HepG2 (cell line): ENCODE measurements at regions not wholly inside any gene's neighbourhood (a gene's known extent, or its start where the extent isn't known, plus 50 kb on each side); places are given as distances from the start of the nearest gene placed in this dataset.

Source experiments
- ATAC-seq: fragments of 200-7000 bp; cut with Tn5 transposase; 3 replicates; pipeline ENCODE4 v1.9.1; 2020; ENCODE audit warnings: mild to moderate bottlenecking, moderate library complexity
- BruUV-seq: library from RNA; stranded (reverse); fragments of 400-500 nt; replicated peaks from 2 replicates; lab custom pipeline; 2021; lab: Mats Ljungman, UMichigan
- CTCF ChIA-PET: fragments of 300-600 bp; formaldehyde crosslinking; extraction: SDS; loops from one replicate; lab custom pipeline; 2021; ENCODE audit warnings: low total read pairs, inconsistent platforms, low intra/inter-chr PET ratio; lab: Yijun Ruan, JAX
- POLR2A ChIA-PET: fragments of 350-600 bp; sonication (Branson Sonifier 250); formaldehyde crosslinking; loops from one replicate; lab custom pipeline; 2020; ENCODE audit warnings: antibody characterized with exemption, inconsistent platforms; lab: Yijun Ruan, JAX
- DNase-seq: peaks from one replicate; pipeline ENCODE4 v3.0.0-alpha.2; 2015; ENCODE audit warnings: low spot score
- FAIRE-seq: peaks from 3 replicates; lab custom pipeline; 2011; peaks lifted over from hg19 to GRCh38; lab: Jason Lieb, UNC
- H2AFZ ChIP-seq: one replicate; pipeline ENCODE4 v1.6.1; 2011; ENCODE audit warnings: low read length, inconsistent platforms
- H3K27ac ChIP-seq: fragments of 300-600 bp; 3 replicates; pipeline ENCODE4 v1.8.0; 2011; ENCODE audit warnings: mixed run types, mild to moderate bottlenecking, mixed read lengths, low read length, inconsistent platforms; ENCODE audit not compliant: insufficient read depth; ENCODE audit errors: extremely low read length
- H3K27me3 ChIP-seq, 2 experiments: fragments of 200-600 bp in 1 of 2; 2 replicates in 1 of 2; 3 replicates in 1 of 2; pipeline versions ENCODE4 v1.6.0 to v1.8.0; 2011; ENCODE audit warnings: low read length in 2 of 2, mild to moderate bottlenecking in 2 of 2, moderate library complexity in 2 of 2, inconsistent platforms in 1 of 2; ENCODE audit not compliant: insufficient read depth in 2 of 2, control insufficient read depth in 1 of 2
- H3K36me3 ChIP-seq, 2 experiments: fragments of 200-600 bp in 1 of 2; replicated peaks in 1 of 2; 2 replicates in 1 of 2; 3 replicates in 1 of 2; pipeline versions ENCODE4 v1.5.1 to v1.8.0; 2011; ENCODE audit warnings: low read length in 2 of 2, inconsistent platforms in 1 of 2; ENCODE audit not compliant: insufficient read depth in 2 of 2, control insufficient read depth in 1 of 2
- H3K4me1 ChIP-seq: 2 replicates; pipeline ENCODE4 v1.5.1; 2012; ENCODE audit warnings: low read length, inconsistent platforms; ENCODE audit not compliant: insufficient read depth
- H3K4me2 ChIP-seq: 2 replicates; pipeline ENCODE4 v1.6.0; 2011; ENCODE audit warnings: low read depth, low read length, inconsistent platforms
- H3K4me3 ChIP-seq, 3 experiments: fragments of 200-600 bp in 1 of 3; sonication (generic), shearing (Covaris generic) in 1 of 3; replicated peaks in 1 of 3; 2 replicates each; pipeline ENCODE4 v1.5.1; 2011 to 2016; ENCODE audit warnings: low read length in 3 of 3, inconsistent platforms in 2 of 3, low read depth in 2 of 3, mild to moderate bottlenecking in 2 of 3, control low read depth in 1 of 3, mixed read lengths in 1 of 3; ENCODE audit not compliant: insufficient read depth in 1 of 3
- H3K79me2 ChIP-seq: one replicate; pipeline ENCODE4 v1.6.1; 2011; ENCODE audit warnings: low read length, inconsistent platforms; ENCODE audit not compliant: insufficient read depth
- H3K9ac ChIP-seq: 2 replicates; pipeline ENCODE4 v1.6.0; 2011; ENCODE audit warnings: mild to moderate bottlenecking, low read depth, low read length, inconsistent platforms; ENCODE audit not compliant: insufficient read depth
- H3K9me3 ChIP-seq: 2 replicates; pipeline ENCODE4 v1.5.1; 2012; ENCODE audit warnings: mild to moderate bottlenecking, low read length
- H4K20me1 ChIP-seq: 2 replicates; pipeline ENCODE4 v1.6.0; 2011; ENCODE audit warnings: inconsistent platforms, mild to moderate bottlenecking, low read length, moderate library complexity; ENCODE audit not compliant: insufficient read depth
- IKZF1 ChIP-seq: fragments of 450-650 bp; IDR thresholded peaks from 2 replicates; pipeline ENCODE4 v1.7.1; 2016
- RFXANK ChIP-seq: IDR thresholded peaks from 2 replicates; pipeline ENCODE4 v1.6.1; 2016
- ZNF138 ChIP-seq: sonication (generic); formaldehyde crosslinking; IDR thresholded peaks from 2 replicates; pipeline ENCODE4 v1.5.0; 2020; ENCODE audit warnings: mild to moderate bottlenecking, low read depth, missing genetic modification reagents
- ZNF382 ChIP-seq: sonication (generic); formaldehyde crosslinking; IDR thresholded peaks from 2 replicates; pipeline ENCODE4 v1.5.0; 2020; ENCODE audit warnings: missing genetic modification reagents, mild to moderate bottlenecking, borderline replicate concordance
- WGBS: methylation state at CpG from one replicate; pipeline ENCODE4 v1.1.6; 2017; ENCODE audit warnings: low lambda C conversion rate; 5-methylcytosine and 5-hydroxymethylcytosine counted together
- in situ Hi-C: cut with HindIII; loops from 2 replicates; pipeline ENCODE4 v1.10.0; 2017; ENCODE audit warnings: low pct_unique_long_range_greater_than_20kb; ENCODE audit not compliant: extremely low pct_ligation_motif_present
- intact Hi-C: fragments of 100-400 bp; cut with micrococcal nuclease; formaldehyde crosslinking; loops from one replicate; pipeline ENCODE4 v1.10.0; 2022; ENCODE audit not compliant: unreplicated experiment
- TF ChIP-seq, protein P1 (sequence below): sonication (generic); formaldehyde crosslinking; IDR thresholded peaks from 2 replicates; pipeline ENCODE4 v1.4.0; 2020; ENCODE audit warnings: missing genetic modification reagents
- TF ChIP-seq, protein P2 (sequence below), 2 experiments: fragments of 450-650 bp in 1 of 2; sonication (generic) in 1 of 2; formaldehyde crosslinking; IDR thresholded peaks; 2 replicates each; pipeline versions ENCODE4 v1.5.0 to v1.8.0; 2020 to 2022; ENCODE audit warnings: mild to moderate bottlenecking in 1 of 2, missing genetic modification reagents in 1 of 2

DNA sequence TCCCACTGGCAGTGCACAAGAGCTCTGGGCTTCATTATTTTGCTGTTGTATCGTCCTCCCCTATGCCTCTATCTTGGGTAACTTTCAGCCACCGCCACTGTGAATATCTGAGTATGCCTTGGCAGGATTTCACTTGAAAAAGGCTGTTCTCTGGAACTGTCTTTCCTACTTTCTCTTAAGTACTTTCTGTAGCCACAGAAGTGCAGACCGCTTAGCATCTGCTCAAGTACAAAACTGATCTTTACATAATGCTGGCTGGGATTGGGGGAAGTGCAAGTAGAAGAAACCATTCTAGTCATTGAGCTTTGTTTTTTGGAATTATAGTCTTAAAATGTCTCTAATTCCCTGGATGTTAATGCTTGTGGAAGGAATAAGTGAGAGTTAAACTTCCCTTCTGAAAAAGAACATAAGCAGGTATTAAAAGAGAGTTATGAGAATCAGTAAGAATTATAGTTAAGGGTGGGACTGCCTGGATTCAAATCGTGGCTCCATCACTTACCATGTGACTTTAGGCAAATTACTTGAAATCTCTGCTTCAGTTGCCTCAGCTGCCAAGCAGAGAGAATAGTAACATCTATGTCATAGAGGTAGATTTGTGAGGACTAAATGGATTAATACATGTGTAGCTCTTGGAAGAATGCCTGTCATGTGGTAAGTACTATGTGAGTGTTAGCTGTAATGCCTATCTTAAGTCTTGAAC, 77.5 kb downstream of the MID1IP1 start:
- Histone ChIP-seq H3K4me3 (no peak overlapping the region), H2AFZ (no peak overlapping the region), H3K4me2 (no peak overlapping the region), H3K4me1 (no peaks in the 10 kb centered on the region), H3K27me3 (no peaks in the 10 kb centered on the region), H3K36me3 (no peaks in the 10 kb centered on the region), H3K9me3 (no peaks in the 10 kb centered on the region), H3K27ac (no peak overlapping the region), H4K20me1 (no peaks in the 10 kb centered on the region), H3K9ac (no peak overlapping the region), H3K79me2 (no peaks in the 10 kb centered on the region)
- WGBS: 11% methylated on average over 3 of the region's 4 CpGs
- ChIA-PET POLR2A (interaction anchor here (1.8 kb wide), 1 partner anchor 71 kb away, joined by 3 read pairs; no protein-coding TSS in a partner anchor), CTCF (no interaction called here)
- no TSS peak for BruUV-seq
- FAIRE-seq (no peak), ATAC-seq (no peak), DNase-seq (no peak)
- TF ChIP-seq RFXANK (CRISPR knock-in tag) (no peak), ZNF138 (no peak), IKZF1 (no peak), ZNF382 (no peak)
- TF ChIP-seq, protein P1, sequence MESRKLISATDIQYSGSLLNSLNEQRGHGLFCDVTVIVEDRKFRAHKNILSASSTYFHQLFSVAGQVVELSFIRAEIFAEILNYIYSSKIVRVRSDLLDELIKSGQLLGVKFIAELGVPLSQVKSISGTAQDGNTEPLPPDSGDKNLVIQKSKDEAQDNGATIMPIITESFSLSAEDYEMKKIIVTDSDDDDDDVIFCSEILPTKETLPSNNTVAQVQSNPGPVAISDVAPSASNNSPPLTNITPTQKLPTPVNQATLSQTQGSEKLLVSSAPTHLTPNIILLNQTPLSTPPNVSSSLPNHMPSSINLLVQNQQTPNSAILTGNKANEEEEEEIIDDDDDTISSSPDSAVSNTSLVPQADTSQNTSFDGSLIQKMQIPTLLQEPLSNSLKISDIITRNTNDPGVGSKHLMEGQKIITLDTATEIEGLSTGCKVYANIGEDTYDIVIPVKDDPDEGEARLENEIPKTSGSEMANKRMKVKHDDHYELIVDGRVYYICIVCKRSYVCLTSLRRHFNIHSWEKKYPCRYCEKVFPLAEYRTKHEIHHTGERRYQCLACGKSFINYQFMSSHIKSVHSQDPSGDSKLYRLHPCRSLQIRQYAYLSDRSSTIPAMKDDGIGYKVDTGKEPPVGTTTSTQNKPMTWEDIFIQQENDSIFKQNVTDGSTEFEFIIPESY (CRISPR knock-in tag): no peak
- TF ChIP-seq, protein P2, sequence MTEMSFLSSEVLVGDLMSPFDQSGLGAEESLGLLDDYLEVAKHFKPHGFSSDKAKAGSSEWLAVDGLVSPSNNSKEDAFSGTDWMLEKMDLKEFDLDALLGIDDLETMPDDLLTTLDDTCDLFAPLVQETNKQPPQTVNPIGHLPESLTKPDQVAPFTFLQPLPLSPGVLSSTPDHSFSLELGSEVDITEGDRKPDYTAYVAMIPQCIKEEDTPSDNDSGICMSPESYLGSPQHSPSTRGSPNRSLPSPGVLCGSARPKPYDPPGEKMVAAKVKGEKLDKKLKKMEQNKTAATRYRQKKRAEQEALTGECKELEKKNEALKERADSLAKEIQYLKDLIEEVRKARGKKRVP (CRISPR knock-in tag; IDR thresholded peaks at IDR 0.05): no peak
- intact Hi-C loops (no loop called here), in situ Hi-C loops (no loop called here)
